ENCODE measurements at regions not wholly inside any gene's neighbourhood (a gene's known extent, or its start where the extent isn't known, plus 50 kb on each side); places are given as distances from the start of the nearest gene placed in this dataset.

- peaks cover 12% of the 10 kb centered on the region for H3K4me1 ChIP-seq (ENCODE audit: insufficient read depth)
- H3K36me3 ChIP-seq: no peaks in the 10 kb centered on the region
- no peak overlapping the region for H3K4me3 ChIP-seq
- DNase-seq: no peak
- intact Hi-C loops (cut with DNase I): loop anchor here in 1 of 4 donors (10.0 kb wide), 1 partner anchor 52 kb away; no protein-coding TSS in a partner anchor
- H3K27me3 ChIP-seq: no peaks in the 10 kb centered on the region
- TF ChIP-seq POLR2A (IDR thresholded peaks at IDR 0.05) (no peak), CTCF (IDR thresholded peaks at IDR 0.05) (no peak)
- peak overlapping the region in 1 of 2 donors; percentile 11 for H3K27ac ChIP-seq
- WGBS, 3 donors: 65 to 79% (median 79%) methylated on average over 5 of the region's 5 CpGs
- H3K9me3 ChIP-seq: no peaks in the 10 kb centered on the region
Measured at GRCh38 chr13:39877134-39877533, 221.7 kb downstream of the COG6 start.

GRCh38 chr13:39879286-39880035 is 224.0 kb downstream of the COG6 start:
- Histone ChIP-seq H3K9me3 (peaks cover 0 to 3% of the 10 kb centered on the region in 2 donors), H3K4me1 (ENCODE audit: insufficient read depth) (peaks cover 10% of the 10 kb centered on the region), H3K36me3 (no peaks in the 10 kb centered on the region), H3K4me3 (no peak overlapping the region), H3K27ac (peak overlapping the region in 1 of 2 donors; percentile 40), H3K27me3 (no peaks in the 10 kb centered on the region)
- DNase-seq: no peak
- 11 to 22% (median 14%) methylated on average over 4 of the region's 4 CpGs for WGBS, 3 donors
- intact Hi-C loops (cut with DNase I): loop anchor here in 1 of 4 donors (10.0 kb wide), 1 partner anchor 55 kb away; no protein-coding TSS in a partner anchor
- TF ChIP-seq CTCF (IDR thresholded peaks at IDR 0.05) (no peak), POLR2A (IDR thresholded peaks at IDR 0.05) (no peak), EP300 (IDR thresholded peaks at IDR 0.05) (no peak)

- no peak for TF ChIP-seq CTCF (IDR thresholded peaks at IDR 0.05)
- TF ChIP-seq EP300 (IDR thresholded peaks at IDR 0.05): no peak
- no peak for TF ChIP-seq POLR2A (IDR thresholded peaks at IDR 0.05)
- peaks cover 2% of the 10 kb centered on the region for H3K4me1 ChIP-seq (ENCODE audit: insufficient read depth)
- no peak for DNase-seq
- H3K36me3 ChIP-seq: no peaks in the 10 kb centered on the region
- peaks cover 0 to 3% of the 10 kb centered on the region in 2 donors for H3K9me3 ChIP-seq
- WGBS, 3 donors: 47 to 50% (median 47%) methylated on average over 2 of the region's 2 CpGs
- H3K27me3 ChIP-seq: no peaks in the 10 kb centered on the region
- H3K27ac ChIP-seq: no peak overlapping the region
- intact Hi-C loops (cut with DNase I): no loop called here
- no peak overlapping the region for H3K4me3 ChIP-seq
Measured at GRCh38 chr13:39881383-39881782, 225.9 kb downstream of the COG6 start.

GRCh38 chr13:39881887-39882286 is 226.4 kb downstream of the COG6 start:
- Histone ChIP-seq H3K27ac (no peak overlapping the region), H3K4me3 (no peak overlapping the region), H3K9me3 (peaks cover 0 to 3% of the 10 kb centered on the region in 2 donors), H3K27me3 (no peaks in the 10 kb centered on the region), H3K36me3 (no peaks in the 10 kb centered on the region), H3K4me1 (ENCODE audit: insufficient read depth) (peaks cover 2% of the 10 kb centered on the region)
- TF ChIP-seq POLR2A (IDR thresholded peaks at IDR 0.05) (no peak), CTCF (IDR thresholded peaks at IDR 0.05) (no peak), EP300 (IDR thresholded peaks at IDR 0.05) (no peak)
- 78 to 86% (median 82%) methylated on average over 1 of the region's 1 CpG for WGBS, 3 donors
- intact Hi-C loops (cut with DNase I): no loop called here
- DNase-seq: no peak
